ENCODE measurements at regions not wholly inside any gene's neighbourhood (a gene's known extent, or its start where the extent isn't known, plus 50 kb on each side); places are given as distances from the start of the nearest gene placed in this dataset.

- TF ChIP-seq, protein P1, sequence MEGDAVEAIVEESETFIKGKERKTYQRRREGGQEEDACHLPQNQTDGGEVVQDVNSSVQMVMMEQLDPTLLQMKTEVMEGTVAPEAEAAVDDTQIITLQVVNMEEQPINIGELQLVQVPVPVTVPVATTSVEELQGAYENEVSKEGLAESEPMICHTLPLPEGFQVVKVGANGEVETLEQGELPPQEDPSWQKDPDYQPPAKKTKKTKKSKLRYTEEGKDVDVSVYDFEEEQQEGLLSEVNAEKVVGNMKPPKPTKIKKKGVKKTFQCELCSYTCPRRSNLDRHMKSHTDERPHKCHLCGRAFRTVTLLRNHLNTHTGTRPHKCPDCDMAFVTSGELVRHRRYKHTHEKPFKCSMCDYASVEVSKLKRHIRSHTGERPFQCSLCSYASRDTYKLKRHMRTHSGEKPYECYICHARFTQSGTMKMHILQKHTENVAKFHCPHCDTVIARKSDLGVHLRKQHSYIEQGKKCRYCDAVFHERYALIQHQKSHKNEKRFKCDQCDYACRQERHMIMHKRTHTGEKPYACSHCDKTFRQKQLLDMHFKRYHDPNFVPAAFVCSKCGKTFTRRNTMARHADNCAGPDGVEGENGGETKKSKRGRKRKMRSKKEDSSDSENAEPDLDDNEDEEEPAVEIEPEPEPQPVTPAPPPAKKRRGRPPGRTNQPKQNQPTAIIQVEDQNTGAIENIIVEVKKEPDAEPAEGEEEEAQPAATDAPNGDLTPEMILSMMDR (conservative IDR thresholded peaks at IDR 0.05), result no peak
- no peak for DNase-seq
- Histone ChIP-seq H4K91ac (ENCODE audit: insufficient read length, low read depth, low read length) (no peak overlapping the region), H2AFZ (ENCODE audit: low read length) (no peak overlapping the region), H4K5ac (ENCODE audit: insufficient read length, low read depth, low read length) (no peak overlapping the region), H4K20me1 (ENCODE audit: control insufficient read depth, insufficient read depth, insufficient read length) (no peaks in the 10 kb centered on the region), H3K4me2 (ENCODE audit: insufficient read depth, insufficient read length, low read length) (no peak overlapping the region), H3K9me3 (ENCODE audit: control insufficient read depth, low read depth, low read length) (no peaks in the 10 kb centered on the region), H3K23me2 (ENCODE audit: insufficient read length, low read depth, low read length, poor library complexity, severe bottlenecking) (no peaks in the 10 kb centered on the region), H3K23ac (ENCODE audit: insufficient read length, low read depth, low read length) (no peak overlapping the region), H2BK5ac (ENCODE audit: insufficient read length, low read length) (no peak overlapping the region), H3K79me1 (ENCODE audit: insufficient read depth, low read depth, low read length, poor library complexity, severe bottlenecking) (no peaks in the 10 kb centered on the region), H3K56ac (ENCODE audit: insufficient read length, low read depth, low read length) (no peak overlapping the region), H2AK5ac (ENCODE audit: insufficient read length, low read length) (no peak overlapping the region), H2BK12ac (ENCODE audit: insufficient read length, low read depth, low read length) (no peak overlapping the region), H3K9ac (ENCODE audit: extremely low read depth, insufficient read length, low read length) (no peak overlapping the region), H3K18ac (ENCODE audit: insufficient read length, low read depth, low read length) (no peak overlapping the region), H3K27ac (ENCODE audit: insufficient read length, low read depth, low read length) (no peak overlapping the region), H3K14ac (ENCODE audit: insufficient read depth, low read length) (no peak overlapping the region), H3K79me2 (ENCODE audit: insufficient read depth, low read length) (no peaks in the 10 kb centered on the region), H2BK120ac (ENCODE audit: low read depth, low read length, poor library complexity, severe bottlenecking) (no peak overlapping the region), H3T11ph (ENCODE audit: low read length) (no peak overlapping the region), H3K4me1 (ENCODE audit: insufficient read depth, low read length) (no peaks in the 10 kb centered on the region), H2BK20ac (ENCODE audit: low read depth, low read length, poor library complexity, severe bottlenecking) (no peak overlapping the region), H3K27me3 (ENCODE audit: insufficient read depth, low read length) (no peaks in the 10 kb centered on the region), H2BK15ac (ENCODE audit: low read depth, low read length) (no peak overlapping the region), H3K4ac (ENCODE audit: low read depth, low read length) (no peak overlapping the region), H4K8ac (replicated peaks; ENCODE audit: insufficient read length, low read depth, low read length) (no peak overlapping the region)
- no peaks in the 10 kb centered on the region for H3K36me3 Mint-ChIP-seq (ENCODE audit: insufficient read depth in 1 of 3, low read depth in 3 of 3)
- peaks cover 4% of the 10 kb centered on the region for H3K27me3 Mint-ChIP-seq (ENCODE audit: low read depth)
- peaks cover 0 to 2% of the 10 kb centered on the region in 2 experiments; a peak in 1 of 4 replicates for H3K4me1 Mint-ChIP-seq
- no peaks in the 10 kb centered on the region for H3K9me3 Mint-ChIP-seq
- no peak overlapping the region for H3K4me3 Mint-ChIP-seq
- H3K27ac Mint-ChIP-seq, result no peak overlapping the region
- no CpG with 5 or more reads among the region's 2 CpGs for WGBS (ENCODE audit: extremely low coverage, insufficient read length, low lambda C conversion rate)
Measured at GRCh38 chr11:31995525-31996094, 95.3 kb upstream of the RCN1 start.
